IMR-90 (cell line): ENCODE measurements at regions not wholly inside any gene's neighbourhood (a gene's known extent, or its start where the extent isn't known, plus 50 kb on each side); places are given as distances from the start of the nearest gene placed in this dataset.

Source experiments
- ATAC-seq: fragments of 200-7000 bp; cut with Tn5 transposase; 2 replicates; pipeline ENCODE4 v1.9.1; 2020; ENCODE audit warnings: low read depth, mild to moderate bottlenecking, moderate library complexity
- BruUV-seq: library from RNA; stranded (reverse); fragments of 400-500 nt; replicated peaks from 2 replicates; lab custom pipeline; 2021; lab: Mats Ljungman, UMichigan
- CTCF ChIA-PET: fragments of 300-600 bp; formaldehyde crosslinking; extraction: SDS; loops from one replicate; lab custom pipeline; 2021; ENCODE audit warnings: antibody characterized with exemption; lab: Yijun Ruan, JAX
- POLR2A ChIA-PET: fragments of 300-600 bp; sonication (Branson Sonifier 250); formaldehyde crosslinking; loops from one replicate; lab custom pipeline; 2022; ENCODE audit warnings: antibody characterized with exemption; ENCODE audit not compliant: unreplicated experiment; lab: Charles Lee
- DNase-seq: peaks from one replicate; pipeline ENCODE4 v3.0.0; 2013
- H2AFZ ChIP-seq: replicated peaks from 2 replicates; pipeline ENCODE3; 2013; ENCODE audit warnings: low read length, mild to moderate bottlenecking; ENCODE audit not compliant: poor library complexity
- H2AK5ac ChIP-seq: 2 replicates; pipeline ENCODE4 v1.6.1; 2013; ENCODE audit warnings: low read depth, low read length, inconsistent platforms
- H2AK9ac ChIP-seq: replicated peaks from 2 replicates; pipeline ENCODE3; 2013; ENCODE audit warnings: mild to moderate bottlenecking, low read depth, low read length, moderate library complexity; ENCODE audit not compliant: poor library complexity
- H2BK120ac ChIP-seq: 2 replicates; pipeline ENCODE4 v1.6.1; 2013; ENCODE audit warnings: low read depth, low read length, inconsistent platforms
- H2BK15ac ChIP-seq: 3 replicates; pipeline ENCODE4 v1.6.1; 2013; ENCODE audit warnings: low read depth, low read length, inconsistent platforms
- H2BK20ac ChIP-seq: 2 replicates; pipeline ENCODE4 v1.6.1; 2013; ENCODE audit warnings: low read depth, mild to moderate bottlenecking, inconsistent platforms, low read length, moderate library complexity
- H2BK5ac ChIP-seq: 2 replicates; pipeline ENCODE4 v1.6.1; 2013; ENCODE audit warnings: mild to moderate bottlenecking, low read depth, low read length, inconsistent platforms; ENCODE audit not compliant: poor library complexity, severe bottlenecking
- H3K14ac ChIP-seq: replicated peaks from 2 replicates; pipeline ENCODE4 v1.6.1; 2013; ENCODE audit warnings: low read depth, low read length, inconsistent platforms
- H3K18ac ChIP-seq: 2 replicates; pipeline ENCODE4 v1.6.1; 2013; ENCODE audit warnings: low read depth, low read length, control low read depth
- H3K23ac ChIP-seq: 2 replicates; pipeline ENCODE4 v1.6.1; 2013; ENCODE audit warnings: low read depth, low read length, inconsistent platforms
- H3K27ac ChIP-seq: 2 replicates; pipeline ENCODE4 v1.5.1; 2013; ENCODE audit warnings: mild to moderate bottlenecking, control low read depth, low read length; ENCODE audit not compliant: insufficient read depth
- H3K27me3 ChIP-seq: 2 replicates; pipeline ENCODE4 v1.6.1; 2013; ENCODE audit warnings: low read length; ENCODE audit not compliant: control insufficient read depth, insufficient read depth
- H3K36me3 ChIP-seq: 2 replicates; pipeline ENCODE4 v1.6.1; 2013; ENCODE audit warnings: low read length, mixed read lengths; ENCODE audit not compliant: control insufficient read depth, insufficient read depth
- H3K4ac ChIP-seq: 2 replicates; pipeline ENCODE4 v1.6.1; 2013; ENCODE audit warnings: low read depth, low read length, inconsistent platforms
- H3K4me1 ChIP-seq: 2 replicates; pipeline ENCODE4 v1.6.1; 2013; ENCODE audit warnings: low read length, mixed read lengths; ENCODE audit not compliant: control insufficient read depth, insufficient read depth
- H3K4me2 ChIP-seq: 2 replicates; pipeline ENCODE4 v1.6.1; 2013; ENCODE audit warnings: low read depth, mild to moderate bottlenecking, control low read depth, low read length, moderate library complexity
- H3K4me3 ChIP-seq: 2 replicates; pipeline ENCODE4 v1.5.1; 2013; ENCODE audit warnings: low read depth, mild to moderate bottlenecking, control low read depth, low read length, moderate library complexity; ENCODE audit not compliant: insufficient read depth
- H3K56ac ChIP-seq: 2 replicates; pipeline ENCODE4 v1.6.1; 2013; ENCODE audit warnings: low read length, inconsistent platforms; ENCODE audit not compliant: insufficient read depth; ENCODE audit errors: extremely low read depth
- H3K79me1 ChIP-seq, 2 experiments: 2 replicates each; pipeline ENCODE4 v1.6.1; 2013; ENCODE audit warnings: low read length in 2 of 2, inconsistent platforms in 1 of 2, low read depth in 1 of 2
- H3K9ac ChIP-seq: 2 replicates; pipeline ENCODE4 v1.6.1; 2013; ENCODE audit warnings: low read depth, low read length, control low read depth
- H3K9me1 ChIP-seq: 2 replicates; pipeline ENCODE4 v1.6.1; 2013; ENCODE audit warnings: low read length, inconsistent platforms; ENCODE audit not compliant: insufficient read depth
- H3K9me3 ChIP-seq: 2 replicates; pipeline ENCODE4 v1.6.1; 2013; ENCODE audit warnings: low read length; ENCODE audit not compliant: control insufficient read depth, insufficient read depth
- H4K20me1 ChIP-seq: 2 replicates; pipeline ENCODE4 v1.6.1; 2013; ENCODE audit warnings: low read length, inconsistent platforms; ENCODE audit not compliant: insufficient read depth
- H4K5ac ChIP-seq: 2 replicates; pipeline ENCODE4 v1.6.1; 2013; ENCODE audit warnings: mild to moderate bottlenecking, low read depth, low read length, control low read depth
- H4K8ac ChIP-seq, 2 experiments: 2 replicates each; pipeline ENCODE4 v1.6.1; 2013; ENCODE audit warnings: low read depth in 2 of 2, low read length in 2 of 2, control low read depth in 1 of 2, inconsistent platforms in 1 of 2
- H4K91ac ChIP-seq: 2 replicates; pipeline ENCODE4 v1.6.1; 2013; ENCODE audit warnings: low read depth, low read length, inconsistent platforms; ENCODE audit not compliant: insufficient read depth
- CEBPB ChIP-seq: IDR thresholded peaks from 2 replicates; pipeline ENCODE4 v1.6.1; 2012; ENCODE audit warnings: low read depth, low read length, improper control_type of control experiment
- CHD1 ChIP-seq: IDR thresholded peaks from 2 replicates; pipeline ENCODE4 v1.6.1; 2012; ENCODE audit warnings: low read depth, low read length, improper control_type of control experiment
- MXI1 ChIP-seq: IDR thresholded peaks from 2 replicates; pipeline ENCODE4 v1.6.1; 2012; ENCODE audit warnings: low read depth, mild to moderate bottlenecking, low read length, moderate library complexity, borderline replicate concordance
- POLR2A ChIP-seq: IDR thresholded peaks from 2 replicates; pipeline ENCODE4 v1.6.1; 2012; ENCODE audit warnings: mild to moderate bottlenecking, low read depth, low read length
- RFX5 ChIP-seq: IDR thresholded peaks from 2 replicates; pipeline ENCODE4 v1.8.0; 2012; ENCODE audit warnings: low read depth, mild to moderate bottlenecking, low read length, moderate library complexity
- WGBS, 2 experiments: methylation state at CpG; one replicate each; pipeline versions ENCODE4 v1.1.5 to v1.1.7; 2013; ENCODE audit warnings: missing lambda C conversion rate in 2 of 2; ENCODE audit not compliant: insufficient read length in 1 of 2; ENCODE audit errors: extremely low coverage in 2 of 2; 5-methylcytosine and 5-hydroxymethylcytosine counted together
- dilution Hi-C: fragments of 300-500 bp; cut with HindIII; formaldehyde crosslinking; loops from one replicate; pipeline ENCODE4 v1.14.3; 2018; ENCODE audit warnings: low sequenced_read_pairs; ENCODE audit not compliant: unreplicated experiment
- in situ Hi-C: fragments of 300-500 bp; cut with MboI; formaldehyde crosslinking; loops from 3 replicates; pipeline ENCODE4 v1.14.3; 2019; ENCODE audit warnings: low sequenced_read_pairs, inconsistent platforms, mixed read lengths
- intact Hi-C: fragments of 100-400 bp; cut with micrococcal nuclease; formaldehyde crosslinking; loops from 2 replicates; pipeline ENCODE4 v1.10.0; 2022
- TF ChIP-seq, protein P1 (sequence below): conservative IDR thresholded peaks from 2 replicates; pipeline ENCODE4 v1.5.1; 2012; ENCODE audit warnings: mild to moderate bottlenecking, low read depth, low read length, improper control_type of control experiment
- TF ChIP-seq, protein P2 (sequence below): fragments of 150-350 bp; IDR thresholded peaks from 2 replicates; pipeline ENCODE4 v1.6.1; 2016; ENCODE audit warnings: low read depth, mild to moderate bottlenecking, low read length, moderate library complexity, borderline replicate concordance

DNA sequence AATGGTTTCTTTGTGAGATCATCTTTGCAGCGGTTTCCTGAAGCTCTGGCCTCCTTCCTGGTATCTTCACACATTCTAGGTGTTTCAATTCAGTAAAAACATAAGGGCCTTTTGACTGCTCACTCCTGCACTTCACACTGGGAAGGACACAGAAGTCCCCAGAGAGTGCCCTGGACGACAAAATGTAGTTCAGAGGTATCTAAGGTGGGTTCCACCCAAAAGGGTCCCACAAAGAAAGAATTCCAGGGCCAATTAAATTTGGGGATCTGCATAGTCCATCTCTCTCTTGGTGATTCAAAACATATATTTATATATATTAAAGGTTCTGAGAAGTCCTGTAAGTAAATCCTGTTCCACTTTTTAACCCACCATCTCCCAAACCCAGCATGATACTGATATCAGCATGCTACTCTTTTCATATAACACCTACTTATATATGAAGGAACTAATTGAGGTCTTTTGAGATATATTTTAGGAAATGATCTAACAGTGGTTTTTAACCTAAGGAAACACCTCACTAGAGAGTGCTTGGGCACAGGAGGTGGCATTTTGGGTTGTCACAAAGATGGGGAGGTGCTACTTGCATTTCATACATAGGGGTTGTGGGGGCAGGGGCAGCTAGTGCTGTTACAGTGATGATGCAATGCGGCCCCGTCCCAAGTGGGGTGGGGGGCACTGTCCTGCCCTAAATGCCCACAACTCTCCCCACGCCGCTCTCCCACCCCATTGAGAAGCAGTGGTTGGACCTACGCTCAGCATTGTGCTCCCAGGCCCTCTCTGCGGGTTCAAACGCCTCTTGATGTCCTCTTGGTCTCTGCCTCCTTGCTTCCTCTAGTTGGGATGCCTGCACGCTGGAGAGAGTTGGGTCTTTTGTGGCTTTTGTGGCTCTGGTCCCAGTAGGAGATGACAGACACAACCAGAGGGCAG lies 109.4 kb downstream of the ARF6 start:
- dilution Hi-C loops, result no loop called here
- CTCF ChIA-PET, result interaction anchor here (1.1 kb wide), 1 partner anchor 48 kb away, joined by 3 read pairs; no protein-coding TSS in a partner anchor

More for the DNA sequence above, 109.4 kb downstream of the ARF6 start:
- Histone ChIP-seq H4K91ac (peak overlapping the region; percentile 99), H4K8ac (peak overlapping the region; percentile 86 to 96), H3K9me3 (no peaks in the 10 kb centered on the region), H3K27ac (peak overlapping the region; percentile 86), H2AK5ac (peak overlapping the region; percentile 99), H3K79me1 (peaks cover 0 to 24% of the 10 kb centered on the region in 2 experiments; a peak in 2 of 4 replicates), H2BK20ac (peak overlapping the region; percentile 96), H3K14ac (peak overlapping the region; percentile 85), H3K27me3 (no peaks in the 10 kb centered on the region), H3K4me1 (peaks cover 39% of the 10 kb centered on the region), H3K4me2 (peak overlapping the region; percentile 79), H2AK9ac (peak overlapping the region; percentile 98), H3K56ac (peak overlapping the region; percentile 59; the same call in 1 of the 2 replicates), H2BK120ac (peak overlapping the region; percentile 94), H3K9me1 (peaks cover 24% of the 10 kb centered on the region), H4K5ac (peak overlapping the region; percentile 97), H3K4me3 (no peak overlapping the region), H3K23ac (peak overlapping the region; percentile 77), H2BK15ac (peak overlapping the region; percentile 97; the same call in 2 of the 3 replicates), H2AFZ (peak overlapping the region; percentile 83), H4K20me1 (no peaks in the 10 kb centered on the region), H3K9ac (no peak overlapping the region; the same call in 1 of the 2 replicates), H3K18ac (peak overlapping the region; percentile 92), H3K4ac (peak overlapping the region; percentile 93), H2BK5ac (peak overlapping the region; percentile 95), H3K36me3 (no peaks in the 10 kb centered on the region)
- POLR2A ChIA-PET, result interaction anchor here (1.2 kb wide), 1 partner anchor 15 kb away, joined by 3 read pairs; no protein-coding TSS in a partner anchor
- in situ Hi-C loops, result no loop called here
- no peak for DNase-seq
- BruUV-seq, result no TSS peak
- intact Hi-C loops, result loop anchor here (2.0 to 5.0 kb wide), 3 partner anchors 37 to 107 kb away; no protein-coding TSS in a partner anchor
- ATAC-seq, result no peak
- TF ChIP-seq POLR2A (no peak), MXI1 (no peak), RFX5 (no peak), CHD1 (no peak), CEBPB (peak; percentile 52)
- TF ChIP-seq, protein P1, sequence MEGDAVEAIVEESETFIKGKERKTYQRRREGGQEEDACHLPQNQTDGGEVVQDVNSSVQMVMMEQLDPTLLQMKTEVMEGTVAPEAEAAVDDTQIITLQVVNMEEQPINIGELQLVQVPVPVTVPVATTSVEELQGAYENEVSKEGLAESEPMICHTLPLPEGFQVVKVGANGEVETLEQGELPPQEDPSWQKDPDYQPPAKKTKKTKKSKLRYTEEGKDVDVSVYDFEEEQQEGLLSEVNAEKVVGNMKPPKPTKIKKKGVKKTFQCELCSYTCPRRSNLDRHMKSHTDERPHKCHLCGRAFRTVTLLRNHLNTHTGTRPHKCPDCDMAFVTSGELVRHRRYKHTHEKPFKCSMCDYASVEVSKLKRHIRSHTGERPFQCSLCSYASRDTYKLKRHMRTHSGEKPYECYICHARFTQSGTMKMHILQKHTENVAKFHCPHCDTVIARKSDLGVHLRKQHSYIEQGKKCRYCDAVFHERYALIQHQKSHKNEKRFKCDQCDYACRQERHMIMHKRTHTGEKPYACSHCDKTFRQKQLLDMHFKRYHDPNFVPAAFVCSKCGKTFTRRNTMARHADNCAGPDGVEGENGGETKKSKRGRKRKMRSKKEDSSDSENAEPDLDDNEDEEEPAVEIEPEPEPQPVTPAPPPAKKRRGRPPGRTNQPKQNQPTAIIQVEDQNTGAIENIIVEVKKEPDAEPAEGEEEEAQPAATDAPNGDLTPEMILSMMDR, result no peak
- TF ChIP-seq, protein P2, sequence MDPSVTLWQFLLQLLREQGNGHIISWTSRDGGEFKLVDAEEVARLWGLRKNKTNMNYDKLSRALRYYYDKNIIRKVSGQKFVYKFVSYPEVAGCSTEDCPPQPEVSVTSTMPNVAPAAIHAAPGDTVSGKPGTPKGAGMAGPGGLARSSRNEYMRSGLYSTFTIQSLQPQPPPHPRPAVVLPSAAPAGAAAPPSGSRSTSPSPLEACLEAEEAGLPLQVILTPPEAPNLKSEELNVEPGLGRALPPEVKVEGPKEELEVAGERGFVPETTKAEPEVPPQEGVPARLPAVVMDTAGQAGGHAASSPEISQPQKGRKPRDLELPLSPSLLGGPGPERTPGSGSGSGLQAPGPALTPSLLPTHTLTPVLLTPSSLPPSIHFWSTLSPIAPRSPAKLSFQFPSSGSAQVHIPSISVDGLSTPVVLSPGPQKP, result no peak
- WGBS, 2 experiments, result no CpG with 5 or more reads among the region's 10 CpGs
